Ascending aorta (tissue), 2 donors: ENCODE measurements at regions not wholly inside any gene's neighbourhood (a gene's known extent, or its start where the extent isn't known, plus 50 kb on each side); places are given as distances from the start of the nearest gene placed in this dataset.

Source experiments
- DNase-seq, 2 donors: peaks; one replicate each; pipeline ENCODE4 v3.0.0-alpha.2; 2019; ENCODE audit warnings: low spot score in 2 of 2
- H3K27ac ChIP-seq, 2 donors: fragments of 200-600 bp; sonication (generic); one replicate each; pipeline ENCODE4 v1.5.1; 2016 to 2017; ENCODE audit warnings: mild to moderate bottlenecking in 1 of 2
- H3K27me3 ChIP-seq: fragments of 200-600 bp; sonication (generic); one replicate; pipeline ENCODE4 v1.5.1; 2017
- H3K36me3 ChIP-seq, 2 donors: fragments of 200-600 bp; sonication (generic); one replicate each; pipeline ENCODE4 v1.5.1; 2016
- H3K4me1 ChIP-seq, 2 donors: fragments of 200-600 bp; sonication (generic); one replicate each; pipeline ENCODE4 v1.5.1; 2016 to 2017; ENCODE audit warnings: mild to moderate bottlenecking in 1 of 2
- H3K4me3 ChIP-seq, 2 donors: fragments of 200-600 bp; sonication (generic); one replicate each; pipeline ENCODE4 v1.5.1; 2016 to 2017; ENCODE audit warnings: mild to moderate bottlenecking in 1 of 2
- H3K9me3 ChIP-seq, 2 donors: fragments of 200-600 bp; sonication (generic); one replicate each; pipeline ENCODE4 v1.5.1; 2016
- CTCF ChIP-seq, 3 experiments: fragments of 200-600 bp in 2 of 3; fragments of 450-650 bp in 1 of 3; sonication (generic) in 2 of 3; IDR thresholded peaks; one replicate each; pipeline ENCODE4 v1.5.1; 2016 to 2019; ENCODE audit warnings: antibody characterized with exemption in 3 of 3, mild to moderate bottlenecking in 1 of 3, moderate library complexity in 1 of 3
- intact Hi-C: fragments of 100-400 bp; cut with DNase I; formaldehyde crosslinking; loops from one replicate; pipeline ENCODE4 v1.15.1; 2023

- no peak overlapping the region for H3K27ac ChIP-seq
Observed at GRCh38 chr6:126541806-126542491, 202.0 kb downstream of the CENPW start.

GRCh38 chr6:126546541-126547120, 206.7 kb downstream of the CENPW start:
- H3K9me3 ChIP-seq: no peaks in the 10 kb centered on the region
- H3K36me3 ChIP-seq: no peaks in the 10 kb centered on the region
- TF ChIP-seq CTCF (IDR thresholded peaks at IDR 0.05): no peak
- no peak overlapping the region for H3K4me3 ChIP-seq
- no peaks in the 10 kb centered on the region for H3K4me1 ChIP-seq
- no peaks in the 10 kb centered on the region for H3K27me3 ChIP-seq
- intact Hi-C loops: no loop called here
- no peak overlapping the region for H3K27ac ChIP-seq
- DNase-seq: no peak

More at GRCh38 chr6:126541806-126542491, 202.0 kb downstream of the CENPW start:
- Histone ChIP-seq H3K4me3 (no peak overlapping the region), H3K36me3 (no peaks in the 10 kb centered on the region), H3K27me3 (no peaks in the 10 kb centered on the region), H3K4me1 (no peaks in the 10 kb centered on the region), H3K9me3 (no peaks in the 10 kb centered on the region)
- no peak for DNase-seq
- intact Hi-C loops: no loop called here
- no peak for TF ChIP-seq CTCF (IDR thresholded peaks at IDR 0.05)

GRCh38 chr6:126548300-126548699, 208.4 kb downstream of the CENPW start:
- Histone ChIP-seq H3K9me3 (no peaks in the 10 kb centered on the region), H3K27ac (no peak overlapping the region), H3K4me3 (no peak overlapping the region), H3K27me3 (no peaks in the 10 kb centered on the region), H3K36me3 (no peaks in the 10 kb centered on the region), H3K4me1 (no peaks in the 10 kb centered on the region)
- no peak for DNase-seq
- TF ChIP-seq CTCF (IDR thresholded peaks at IDR 0.05): no peak
- intact Hi-C loops: no loop called here

GRCh38 chr6:126550323-126550722, 210.4 kb downstream of the CENPW start:
- intact Hi-C loops: no loop called here
- H3K27ac ChIP-seq: no peak overlapping the region
- H3K9me3 ChIP-seq: no peaks in the 10 kb centered on the region
- no peak overlapping the region for H3K4me3 ChIP-seq
- no peaks in the 10 kb centered on the region for H3K4me1 ChIP-seq
- H3K36me3 ChIP-seq: no peaks in the 10 kb centered on the region
- no peak for TF ChIP-seq CTCF (IDR thresholded peaks at IDR 0.05)
- no peak for DNase-seq
- no peaks in the 10 kb centered on the region for H3K27me3 ChIP-seq

- Histone ChIP-seq H3K36me3 (no peaks in the 10 kb centered on the region), H3K4me1 (no peaks in the 10 kb centered on the region), H3K27me3 (no peaks in the 10 kb centered on the region), H3K9me3 (no peaks in the 10 kb centered on the region), H3K4me3 (no peak overlapping the region), H3K27ac (no peak overlapping the region)
- intact Hi-C loops: no loop called here
- no peak for DNase-seq
- no peak for TF ChIP-seq CTCF (IDR thresholded peaks at IDR 0.05)
Observed at GRCh38 chr6:126551832-126552231, 211.9 kb downstream of the CENPW start.
